Erythroblast (primary cell): ENCODE measurements at regions not wholly inside any gene's neighbourhood (a gene's known extent, or its start where the extent isn't known, plus 50 kb on each side); places are given as distances from the start of the nearest gene placed in this dataset.

Experiments used
- GATA1 ChIP-seq: IDR thresholded peaks from 2 replicates; pipeline ENCODE4 v1.6.1; 2011; ENCODE audit warnings: low read depth, mild to moderate bottlenecking, control low read depth, low read length, moderate library complexity
- POLR2A ChIP-seq: IDR thresholded peaks from 2 replicates; pipeline ENCODE4 v1.6.1; 2011; ENCODE audit warnings: mild to moderate bottlenecking, low read length

DNA sequence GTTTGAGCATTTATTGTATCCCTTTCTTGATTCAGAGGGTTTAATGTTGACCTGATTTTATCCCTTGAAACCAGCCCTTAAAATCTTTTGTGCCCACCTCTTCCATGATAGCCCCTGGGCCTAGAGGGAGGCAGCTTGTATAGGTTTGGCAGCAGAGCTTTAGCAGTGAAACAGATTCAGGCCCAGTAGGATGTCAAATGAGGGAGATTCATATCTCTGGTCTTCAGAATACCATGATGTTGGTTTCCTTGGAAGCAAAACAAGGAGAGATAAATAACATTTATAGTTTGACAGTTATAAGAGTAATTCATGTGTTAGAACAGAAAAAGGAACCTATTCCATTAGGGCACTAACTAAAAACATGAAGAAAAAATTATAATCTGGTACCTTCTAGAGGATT, 649.2 kb downstream of the METTL4 start:
- TF ChIP-seq POLR2A, result no peak
- TF ChIP-seq GATA1, result no peak
